Loucy (cell line): ENCODE measurements at regions not wholly inside any gene's neighbourhood (a gene's known extent, or its start where the extent isn't known, plus 50 kb on each side); places are given as distances from the start of the nearest gene placed in this dataset.

Source experiments
- H2AFZ ChIP-seq: fragments of 200-600 bp; sonication (generic); 2 replicates; pipeline ENCODE4 v1.6.0; 2016; ENCODE audit warnings: antibody characterized with exemption, mild to moderate bottlenecking, low read length, moderate library complexity
- H3F3A ChIP-seq: fragments of 200-600 bp; 2 replicates; pipeline ENCODE4 v1.6.0; 2016; ENCODE audit warnings: antibody characterized with exemption, low read depth, mild to moderate bottlenecking
- H3K27me3 ChIP-seq: fragments of 200-600 bp; sonication (generic); 2 replicates; pipeline ENCODE4 v1.6.1; 2014; ENCODE audit warnings: low read length, mild to moderate bottlenecking; ENCODE audit not compliant: insufficient read depth, poor library complexity, severe bottlenecking
- H3K36me3 ChIP-seq: fragments of 200-600 bp; sonication (generic); 2 replicates; pipeline ENCODE4 v1.6.1; 2016; ENCODE audit warnings: low read length; ENCODE audit not compliant: insufficient read depth
- H3K4me1 ChIP-seq: fragments of 200-600 bp; sonication (generic); 2 replicates; pipeline ENCODE4 v1.5.1; 2014; ENCODE audit warnings: low read length, mild to moderate bottlenecking; ENCODE audit not compliant: insufficient read depth, poor library complexity, severe bottlenecking
- H3K4me2 ChIP-seq: fragments of 200-600 bp; sonication (generic); 2 replicates; pipeline ENCODE4 v1.6.0; 2014; ENCODE audit warnings: antibody characterized with exemption, low read length, low read depth, mild to moderate bottlenecking; ENCODE audit not compliant: poor library complexity, severe bottlenecking
- H3K4me3 ChIP-seq: fragments of 200-600 bp; sonication (generic); 2 replicates; pipeline ENCODE4 v1.5.1; 2014; ENCODE audit warnings: low read length, mild to moderate bottlenecking, mixed read lengths; ENCODE audit not compliant: poor library complexity, severe bottlenecking
- H3K79me2 ChIP-seq: fragments of 200-600 bp; sonication (generic); 2 replicates; pipeline ENCODE4 v1.6.1; 2014; ENCODE audit warnings: low read length; ENCODE audit not compliant: insufficient read depth
- H3K9ac ChIP-seq: fragments of 200-600 bp; sonication (generic); 2 replicates; pipeline ENCODE4 v1.6.0; 2014; ENCODE audit warnings: mild to moderate bottlenecking, low read depth, low read length, moderate library complexity; ENCODE audit not compliant: poor library complexity, severe bottlenecking
- H3K9me2 ChIP-seq: fragments of 200-600 bp; sonication (generic); replicated peaks from 2 replicates; pipeline ENCODE4 v1.6.1; 2016; ENCODE audit warnings: low read depth, low read length, mixed read lengths
- H3K9me3 ChIP-seq: fragments of 200-600 bp; sonication (generic); 2 replicates; pipeline ENCODE4 v1.6.1; 2014; ENCODE audit warnings: mild to moderate bottlenecking, antibody characterized with exemption, low read length, low read depth; ENCODE audit not compliant: insufficient read depth
- H4K20me1 ChIP-seq: fragments of 200-600 bp; sonication (generic); 2 replicates; pipeline ENCODE4 v1.6.0; 2014; ENCODE audit warnings: antibody characterized with exemption, low read length, mild to moderate bottlenecking; ENCODE audit not compliant: insufficient read depth, poor library complexity, severe bottlenecking
- EZH2phosphoT487 ChIP-seq: fragments of 200-600 bp; IDR thresholded peaks from 2 replicates; pipeline ENCODE4 v1.6.1; 2018; ENCODE audit warnings: antibody characterized with exemption, mild to moderate bottlenecking, moderate library complexity, borderline replicate concordance
- TF ChIP-seq, protein P1 (sequence below): fragments of 200-600 bp; sonication (generic); conservative IDR thresholded peaks from 2 replicates; pipeline ENCODE4 v1.5.1; 2014; ENCODE audit warnings: mild to moderate bottlenecking, antibody characterized with exemption, low read length

DNA sequence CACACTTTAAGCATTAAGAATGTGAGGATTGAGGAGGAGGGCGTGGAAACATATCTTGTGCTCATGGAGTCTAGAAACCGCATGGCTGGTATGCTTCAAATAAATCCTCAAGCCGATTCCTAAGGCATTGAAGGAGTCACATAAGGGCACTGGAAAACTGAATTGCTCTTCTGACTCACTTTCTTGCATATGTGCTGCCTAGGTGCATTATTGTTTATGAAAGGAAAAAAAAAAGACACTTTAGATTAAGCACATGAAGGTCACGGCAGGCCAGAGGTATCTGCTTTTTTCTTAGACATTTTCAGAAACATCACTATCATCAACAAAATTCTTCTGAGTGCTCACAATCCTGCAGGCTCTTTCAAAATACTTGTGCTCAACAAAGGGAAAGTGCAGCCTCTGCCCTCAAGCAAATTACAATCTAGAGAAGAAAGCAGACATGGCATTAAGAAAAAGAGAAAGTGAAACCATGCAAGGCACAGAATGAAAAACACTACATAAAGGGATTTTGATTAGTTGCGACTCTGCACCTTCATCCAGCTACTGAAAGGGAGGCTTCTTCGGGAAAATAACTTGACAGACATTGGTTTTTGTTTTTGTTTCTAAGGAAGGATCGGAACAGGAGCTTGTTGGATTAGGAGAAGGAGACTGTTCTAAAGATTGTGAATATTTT lies 2117.6 kb downstream of the MAT2B start:
- peak overlapping the region; percentile 62 for H3K4me3 ChIP-seq
- H4K20me1 ChIP-seq, result no peaks in the 10 kb centered on the region
- no peaks in the 10 kb centered on the region for H3F3A ChIP-seq
- peak overlapping the region; percentile 64 for H3K4me2 ChIP-seq
- H3K9ac ChIP-seq, result peak overlapping the region; percentile 55
- TF ChIP-seq EZH2phosphoT487, result no peak
- TF ChIP-seq, protein P1, sequence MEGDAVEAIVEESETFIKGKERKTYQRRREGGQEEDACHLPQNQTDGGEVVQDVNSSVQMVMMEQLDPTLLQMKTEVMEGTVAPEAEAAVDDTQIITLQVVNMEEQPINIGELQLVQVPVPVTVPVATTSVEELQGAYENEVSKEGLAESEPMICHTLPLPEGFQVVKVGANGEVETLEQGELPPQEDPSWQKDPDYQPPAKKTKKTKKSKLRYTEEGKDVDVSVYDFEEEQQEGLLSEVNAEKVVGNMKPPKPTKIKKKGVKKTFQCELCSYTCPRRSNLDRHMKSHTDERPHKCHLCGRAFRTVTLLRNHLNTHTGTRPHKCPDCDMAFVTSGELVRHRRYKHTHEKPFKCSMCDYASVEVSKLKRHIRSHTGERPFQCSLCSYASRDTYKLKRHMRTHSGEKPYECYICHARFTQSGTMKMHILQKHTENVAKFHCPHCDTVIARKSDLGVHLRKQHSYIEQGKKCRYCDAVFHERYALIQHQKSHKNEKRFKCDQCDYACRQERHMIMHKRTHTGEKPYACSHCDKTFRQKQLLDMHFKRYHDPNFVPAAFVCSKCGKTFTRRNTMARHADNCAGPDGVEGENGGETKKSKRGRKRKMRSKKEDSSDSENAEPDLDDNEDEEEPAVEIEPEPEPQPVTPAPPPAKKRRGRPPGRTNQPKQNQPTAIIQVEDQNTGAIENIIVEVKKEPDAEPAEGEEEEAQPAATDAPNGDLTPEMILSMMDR, result no peak
- no peaks in the 10 kb centered on the region for H3K79me2 ChIP-seq
- H2AFZ ChIP-seq, result peak overlapping the region; percentile 76
- H3K9me2 ChIP-seq, result no peaks in the 10 kb centered on the region
- H3K4me1 ChIP-seq, result no peaks in the 10 kb centered on the region
- no peaks in the 10 kb centered on the region for H3K9me3 ChIP-seq
- H3K36me3 ChIP-seq, result no peaks in the 10 kb centered on the region
- H3K27me3 ChIP-seq, result no peaks in the 10 kb centered on the region

DNA sequence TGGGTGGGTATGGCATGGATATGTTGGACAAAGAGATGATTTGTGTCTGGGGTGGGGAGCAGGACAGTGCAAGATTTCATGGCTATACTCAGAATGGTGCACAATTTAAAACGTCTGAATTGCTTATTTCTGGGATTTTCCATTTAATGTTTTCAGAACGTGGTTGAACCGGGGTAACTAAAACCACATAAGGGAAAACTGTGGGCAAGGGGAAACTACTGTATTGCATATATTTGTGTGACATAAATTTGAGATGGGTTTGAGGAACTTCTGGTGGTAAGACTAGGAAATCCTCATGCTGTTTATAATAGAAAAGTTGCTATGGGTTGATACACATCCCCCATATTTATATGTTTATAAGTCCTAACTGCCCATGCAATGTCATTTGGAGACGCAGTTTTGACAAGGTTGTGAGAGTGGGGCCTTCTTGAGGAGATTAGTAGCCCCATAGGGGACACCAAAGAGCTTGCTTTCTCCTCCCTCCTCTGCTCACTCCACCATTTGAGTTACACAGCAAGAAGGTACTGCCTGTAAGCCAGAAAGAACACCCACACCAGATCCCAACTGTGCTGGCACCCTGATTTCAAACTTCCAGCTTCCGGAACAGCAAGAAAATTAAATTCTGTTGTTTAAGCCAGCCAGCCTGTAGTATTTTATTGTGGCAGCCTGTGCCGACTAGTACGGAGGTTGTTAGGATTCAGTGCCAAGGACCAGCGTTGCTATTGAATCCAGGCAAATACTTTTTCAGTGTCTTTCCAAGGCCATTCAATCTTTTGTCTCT lies 2118.9 kb downstream of the MAT2B start:
- no peaks in the 10 kb centered on the region for H3K9me2 ChIP-seq
- H3K4me1 ChIP-seq, result no peaks in the 10 kb centered on the region
- H3K9ac ChIP-seq, result no peak overlapping the region
- no peak for TF ChIP-seq EZH2phosphoT487
- TF ChIP-seq, protein P1, result no peak
- H3F3A ChIP-seq, result no peaks in the 10 kb centered on the region
- no peak overlapping the region for H2AFZ ChIP-seq
- no peak overlapping the region for H3K4me2 ChIP-seq
- no peaks in the 10 kb centered on the region for H4K20me1 ChIP-seq
- no peaks in the 10 kb centered on the region for H3K27me3 ChIP-seq
- H3K9me3 ChIP-seq, result no peaks in the 10 kb centered on the region
- no peaks in the 10 kb centered on the region for H3K36me3 ChIP-seq
- H3K79me2 ChIP-seq, result no peaks in the 10 kb centered on the region
- H3K4me3 ChIP-seq, result no peak overlapping the region

DNA sequence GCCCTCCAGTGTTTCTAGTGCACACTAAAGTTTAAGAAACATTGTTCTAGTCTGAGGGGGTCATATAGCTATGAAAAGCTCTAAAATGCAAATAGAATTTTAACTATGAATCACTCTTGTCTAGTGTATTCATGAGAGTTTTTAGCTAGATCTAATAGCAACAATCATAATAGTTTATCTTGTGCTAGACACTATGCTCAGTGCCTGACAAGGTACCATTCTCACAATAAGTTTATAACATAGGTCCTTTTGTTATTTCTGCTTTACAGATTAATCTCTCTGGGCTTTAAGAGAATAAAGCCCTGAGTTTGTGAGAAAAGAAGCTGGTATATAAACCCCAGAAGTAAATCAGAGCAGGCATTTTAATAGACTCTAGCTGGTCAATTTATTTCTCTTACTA lies 2120.7 kb downstream of the MAT2B start:
- Histone ChIP-seq H3F3A (no peaks in the 10 kb centered on the region), H3K27me3 (no peaks in the 10 kb centered on the region), H3K4me2 (no peak overlapping the region), H3K9ac (no peak overlapping the region), H4K20me1 (no peaks in the 10 kb centered on the region), H3K9me2 (no peaks in the 10 kb centered on the region), H3K9me3 (no peaks in the 10 kb centered on the region), H3K4me1 (peaks cover 9% of the 10 kb centered on the region), H2AFZ (no peak overlapping the region), H3K4me3 (no peak overlapping the region), H3K79me2 (no peaks in the 10 kb centered on the region), H3K36me3 (no peaks in the 10 kb centered on the region)
- TF ChIP-seq, protein P1, result no peak
- TF ChIP-seq EZH2phosphoT487, result no peak
